CD4-positive, alpha-beta T cell treated with Interleukin-4 for 4 hours (primary cell): ENCODE measurements at regions not wholly inside any gene's neighbourhood (a gene's known extent, or its start where the extent isn't known, plus 50 kb on each side); places are given as distances from the start of the nearest gene placed in this dataset.

Experiments
- DNase-seq: peaks from one replicate; pipeline ENCODE4 v3.0.0-alpha.2; 2020

DNA sequence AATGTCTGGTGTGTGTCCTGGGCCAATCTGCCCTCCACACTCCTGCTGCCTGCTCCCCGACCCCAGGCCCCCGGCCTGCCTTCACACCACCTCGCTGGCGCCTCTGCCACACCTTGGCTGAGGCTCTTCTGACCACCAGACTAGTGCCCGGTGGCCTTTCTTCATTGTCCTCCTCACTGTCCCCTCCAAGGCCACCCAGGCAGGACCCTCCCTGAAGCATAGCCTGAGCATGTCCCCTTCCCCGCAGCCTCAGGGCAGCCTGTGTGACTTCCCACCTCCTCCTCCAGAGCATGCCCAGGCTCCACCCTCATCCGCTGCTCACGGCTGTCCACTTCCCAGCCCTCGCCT is 154.6 kb downstream of the OLFM1 start:
- no peak for DNase-seq

DNA sequence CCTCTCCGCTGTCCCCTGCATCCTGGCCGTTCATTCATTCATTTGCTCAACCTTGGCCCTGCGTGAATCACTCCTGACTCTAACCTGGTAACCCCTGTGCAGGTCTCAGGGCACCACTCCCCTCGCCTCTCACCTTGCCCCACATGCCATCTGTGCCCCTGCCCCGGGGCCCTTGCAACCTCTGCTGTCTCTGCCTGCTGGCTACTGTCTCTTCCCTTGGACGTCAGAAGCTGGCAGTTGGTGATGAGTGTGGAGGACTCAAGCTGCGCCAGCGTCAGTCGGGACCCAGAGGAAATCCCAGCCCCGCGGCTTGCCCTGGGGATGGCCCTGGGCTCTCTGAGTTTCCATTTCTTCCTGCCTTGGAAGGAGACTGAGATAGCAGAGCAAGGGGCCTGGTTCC is 154.9 kb downstream of the OLFM1 start:
- no peak for DNase-seq

DNA sequence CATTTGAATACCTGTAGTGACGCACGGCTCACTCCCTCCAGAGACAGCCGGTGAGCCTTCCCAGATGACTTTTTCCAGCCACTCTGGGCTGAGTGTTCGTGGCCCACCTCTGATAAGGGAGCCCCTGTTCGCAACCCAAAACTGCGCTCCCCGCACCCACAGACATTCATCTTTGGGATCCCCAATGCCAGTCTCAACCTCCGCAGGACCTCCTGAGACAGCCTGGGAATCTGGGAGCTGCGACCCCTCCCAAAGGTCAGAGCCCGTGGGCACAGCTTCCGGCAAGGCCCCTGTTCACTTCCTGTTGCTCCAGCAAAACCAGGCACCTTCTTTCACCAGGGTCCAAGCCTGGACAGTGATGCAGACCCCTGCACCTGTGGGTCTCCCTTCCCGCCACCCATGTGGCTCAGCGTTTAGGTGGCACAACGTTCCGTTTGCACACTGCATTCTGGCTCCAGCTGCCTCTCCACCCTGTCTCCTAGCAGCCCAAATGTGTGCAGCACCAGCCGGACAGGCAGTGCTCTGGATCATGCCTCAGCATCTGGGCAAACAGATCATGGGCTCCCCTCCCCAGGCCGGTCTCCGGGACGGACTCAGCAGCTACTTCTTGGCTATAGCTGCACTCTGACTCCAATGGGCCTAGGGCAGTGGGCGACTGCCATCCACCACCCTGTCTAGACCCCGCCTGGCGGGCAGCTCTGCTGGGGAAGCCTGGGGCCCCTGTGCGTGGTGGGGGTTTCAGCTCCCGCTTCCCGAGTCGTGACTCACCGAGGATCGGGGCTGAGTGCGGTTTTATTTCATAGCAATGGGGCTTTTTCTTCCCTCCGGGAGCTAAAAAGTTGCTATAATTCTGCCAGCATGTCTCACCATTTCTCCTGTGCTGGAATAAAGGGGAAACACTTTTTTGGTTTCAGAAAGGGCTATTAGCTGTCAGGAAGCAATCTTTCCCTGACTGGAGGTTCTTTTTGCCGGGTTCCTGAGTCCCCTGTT is 156.0 kb downstream of the OLFM1 start:
- DNase-seq = no peak

DNA sequence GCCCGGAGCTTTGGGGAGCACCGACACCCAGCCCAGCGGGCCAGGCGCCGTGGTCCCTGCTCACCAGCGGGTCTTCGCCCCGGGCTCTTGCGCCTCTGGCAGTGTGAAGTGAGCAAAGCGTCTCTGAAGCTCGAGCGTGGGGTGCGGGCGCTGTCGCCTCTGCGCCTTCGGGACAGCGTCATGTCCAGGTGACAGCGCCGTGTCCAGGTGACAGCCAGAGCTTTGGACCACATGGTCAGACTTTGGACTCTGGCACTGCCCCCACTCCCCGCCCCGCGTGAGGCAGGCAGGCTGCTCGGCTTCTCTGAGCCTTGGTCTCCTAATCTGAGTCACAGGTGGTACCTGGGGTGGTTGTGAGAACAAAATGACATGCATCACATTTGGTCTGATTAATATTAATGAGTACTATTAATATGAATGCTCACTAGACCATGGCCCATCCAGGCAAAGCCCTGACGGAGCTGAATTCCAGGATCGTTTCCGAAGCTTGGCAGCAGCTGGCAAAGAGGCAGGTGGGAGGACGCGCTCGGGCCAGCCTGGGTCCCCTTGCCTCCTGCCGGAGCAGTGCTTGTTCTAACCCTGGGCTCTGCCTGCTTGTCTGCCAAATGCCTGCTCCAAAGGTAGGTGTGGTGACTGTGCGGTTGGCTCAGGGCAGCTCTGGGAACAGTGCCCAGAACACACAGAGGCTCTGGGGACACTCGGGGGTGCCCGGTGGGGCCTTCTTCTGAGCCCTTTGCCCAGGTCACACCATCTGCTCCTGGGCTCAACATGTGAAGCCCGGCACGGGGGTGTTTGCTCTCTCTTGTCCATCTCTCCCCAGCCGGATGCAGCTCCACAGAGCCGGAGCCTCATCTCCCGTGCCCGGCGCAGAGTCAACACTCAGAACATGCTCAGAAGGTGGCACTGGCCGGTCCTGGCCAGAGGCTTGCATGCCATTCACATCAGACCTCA is 157.1 kb downstream of the OLFM1 start:
- DNase-seq = no peak

DNA sequence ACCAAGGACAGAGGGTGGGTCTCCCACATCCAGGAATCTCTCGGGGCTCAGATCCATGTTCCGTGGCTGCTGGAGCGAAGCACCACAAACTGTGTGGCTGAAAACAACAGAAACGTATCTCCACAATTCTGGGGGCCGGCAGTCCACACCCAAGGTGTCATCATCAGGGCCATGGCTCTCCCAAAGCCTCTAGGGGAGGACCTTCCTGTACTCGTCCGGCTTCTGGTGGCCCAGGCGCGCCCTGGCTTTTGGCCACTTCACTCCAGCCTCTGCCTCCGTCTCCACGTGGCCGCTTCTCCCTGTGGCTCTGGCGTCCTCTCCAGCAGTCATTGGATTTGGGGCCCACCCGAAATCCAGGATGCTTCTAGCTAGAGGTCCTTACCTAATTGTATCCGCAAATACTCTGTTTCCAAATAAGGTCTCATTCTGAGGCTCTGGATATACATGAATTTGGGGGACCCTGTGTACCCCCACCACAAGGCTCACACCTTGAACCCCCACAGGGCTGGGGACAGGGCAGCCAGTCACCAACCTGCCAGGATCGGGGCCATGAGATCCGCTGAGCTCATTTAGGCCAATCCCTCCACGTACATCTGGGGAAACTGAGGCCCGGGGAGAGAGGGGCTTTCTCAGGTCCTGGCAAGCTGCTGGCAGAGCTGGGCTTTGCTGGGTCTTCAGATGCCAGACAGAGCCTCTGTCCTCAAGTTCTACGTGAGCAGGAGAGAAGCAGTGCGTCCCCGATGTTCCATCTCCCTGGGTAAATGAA is 158.2 kb downstream of the OLFM1 start:
- no peak for DNase-seq

DNA sequence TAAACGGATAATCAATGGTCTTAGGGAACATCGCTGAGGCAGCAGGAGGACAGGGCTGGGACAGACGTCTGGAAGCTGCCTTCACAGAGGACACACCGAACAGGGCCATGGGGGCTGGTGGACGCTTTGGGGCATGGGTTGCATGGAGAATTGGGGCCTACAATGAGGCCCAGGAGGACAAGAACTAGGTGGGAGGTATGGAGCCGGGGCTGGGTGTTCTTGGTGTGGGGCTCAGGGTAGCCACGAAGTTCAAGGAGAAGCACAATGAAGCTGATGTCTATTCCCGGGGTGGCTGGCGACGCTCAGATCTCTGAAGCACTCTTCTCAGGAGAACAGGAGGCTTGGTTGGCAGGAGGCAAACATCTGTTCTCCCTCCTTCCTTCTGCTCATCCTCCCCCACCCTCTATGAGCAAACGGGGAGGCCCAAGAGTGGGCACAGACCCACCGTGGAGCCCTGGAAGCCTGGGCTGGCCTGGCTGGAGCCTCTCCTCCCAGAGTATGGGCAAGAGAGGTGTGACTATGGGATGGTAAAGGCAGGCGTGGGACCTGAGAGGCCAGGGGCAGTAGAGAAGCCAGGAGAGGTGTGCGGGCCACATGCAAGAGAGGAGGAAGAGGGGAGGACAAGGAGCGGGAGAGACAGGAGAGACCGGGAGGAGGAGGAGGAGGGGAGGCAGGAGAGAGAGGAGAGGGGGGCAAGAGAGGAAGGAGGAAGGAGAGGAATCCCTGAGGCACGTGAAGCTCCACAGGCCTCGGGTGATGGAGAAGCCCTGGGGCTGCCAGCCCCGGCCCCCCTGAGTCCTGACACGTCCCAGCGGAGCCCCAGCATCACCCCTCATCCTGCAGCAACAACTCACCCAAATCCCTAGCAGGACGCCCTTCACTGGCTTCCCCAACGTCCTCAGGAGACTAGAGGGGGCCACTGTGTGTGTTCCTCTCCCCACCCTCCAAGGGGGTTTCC is 159.1 kb downstream of the OLFM1 start:
- no peak for DNase-seq

DNA sequence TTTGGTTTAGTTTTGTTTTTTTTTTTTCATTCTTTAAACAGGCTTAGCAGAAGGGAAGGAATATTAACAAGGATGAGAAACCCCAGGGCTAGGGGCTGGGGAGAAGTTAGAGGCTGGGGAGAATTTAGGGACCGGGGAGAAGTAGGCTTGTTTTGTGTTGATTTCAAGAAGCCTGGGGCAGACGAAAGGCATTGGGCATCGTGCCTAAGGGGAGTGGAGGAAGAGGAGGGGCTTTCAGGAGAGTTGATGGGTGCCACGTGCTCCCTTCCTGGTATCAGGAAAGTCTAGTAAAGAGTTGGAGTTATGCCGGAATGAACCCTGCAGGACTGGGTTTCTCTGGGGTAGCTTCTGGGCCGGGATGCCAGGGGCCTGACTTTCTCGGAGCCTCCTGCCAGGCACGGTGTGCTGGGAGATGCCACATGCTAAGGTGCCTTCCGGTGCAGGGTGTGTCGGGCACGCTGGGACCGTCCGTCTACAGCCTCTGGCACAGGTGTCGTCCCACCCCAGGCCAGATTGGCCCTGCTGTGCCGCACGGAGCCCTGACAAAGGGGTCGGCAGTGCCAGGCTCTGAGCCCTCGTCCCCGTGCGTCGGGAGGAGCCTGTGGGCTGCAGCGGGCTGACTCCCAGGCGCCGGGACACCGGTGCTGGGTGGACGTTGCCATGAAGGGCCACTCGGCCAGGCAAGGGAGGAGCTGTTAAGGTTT is 159.9 kb downstream of the OLFM1 start:
- DNase-seq = no peak

DNA sequence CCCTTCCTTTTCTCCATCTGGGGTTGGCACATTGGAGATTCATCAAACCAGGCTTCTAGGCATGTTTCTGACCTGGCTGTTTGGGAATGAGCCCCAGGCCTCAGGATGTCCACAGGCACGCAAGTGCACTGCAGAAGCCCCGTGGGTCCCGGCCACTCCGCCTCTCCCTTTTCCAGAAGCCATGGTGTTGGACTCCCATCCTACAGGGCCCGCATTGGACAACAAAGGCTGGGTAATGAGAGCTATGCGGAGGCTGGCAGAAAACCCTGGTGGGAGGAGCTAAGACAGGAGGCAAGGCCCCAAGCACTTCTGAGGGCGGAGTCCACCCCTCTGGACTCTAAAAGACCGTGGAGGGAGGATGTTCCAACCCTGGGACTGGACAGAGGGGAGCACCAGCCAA is 160.6 kb downstream of the OLFM1 start:
- no peak for DNase-seq

- DNase-seq = no peak
Measured at GRCh38 chr9:135248721-135249120, 161.3 kb downstream of the OLFM1 start.

GRCh38 chr9:135249191-135249590 is 161.7 kb downstream of the OLFM1 start:
- DNase-seq = no peak

GRCh38 chr9:135249711-135250110 is 162.2 kb downstream of the OLFM1 start:
- no peak for DNase-seq

GRCh38 chr9:135251331-135251761 is 163.9 kb downstream of the OLFM1 start:
- DNase-seq = no peak

DNA sequence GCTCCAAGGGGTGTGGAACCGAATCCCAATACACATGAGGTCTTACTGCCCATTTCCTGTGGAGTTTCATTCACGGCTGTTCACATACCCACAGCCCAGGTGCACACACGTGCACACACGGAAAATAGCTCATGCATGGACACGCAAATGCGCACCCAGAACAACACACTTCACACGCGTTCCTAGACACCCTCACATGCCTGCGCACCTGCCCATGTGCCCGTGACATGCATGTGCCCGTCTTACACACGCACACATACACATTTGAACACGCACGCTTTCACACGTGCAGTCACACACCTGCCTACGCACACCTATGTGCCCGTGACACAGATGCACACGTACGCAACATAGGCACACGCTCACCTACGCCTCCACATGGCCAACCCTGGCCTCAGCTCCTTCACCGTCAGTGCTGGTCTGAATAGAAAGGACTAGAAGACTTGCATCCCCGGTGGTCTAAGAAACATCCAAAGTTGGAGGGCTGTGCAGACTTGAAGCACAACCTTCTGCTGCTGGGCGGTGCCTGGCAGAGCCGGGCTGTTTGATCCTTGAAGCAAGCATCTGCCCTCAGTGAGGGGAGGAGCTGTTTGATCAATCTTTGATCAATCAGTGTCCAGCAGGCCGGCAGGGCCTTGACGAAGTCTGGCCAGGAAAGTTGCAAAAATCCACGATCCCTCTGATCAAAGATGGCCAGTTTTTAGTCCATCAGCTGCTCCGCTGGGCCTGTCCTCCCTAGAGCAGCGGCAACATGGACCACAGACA is 164.7 kb downstream of the OLFM1 start:
- no peak for DNase-seq

DNA sequence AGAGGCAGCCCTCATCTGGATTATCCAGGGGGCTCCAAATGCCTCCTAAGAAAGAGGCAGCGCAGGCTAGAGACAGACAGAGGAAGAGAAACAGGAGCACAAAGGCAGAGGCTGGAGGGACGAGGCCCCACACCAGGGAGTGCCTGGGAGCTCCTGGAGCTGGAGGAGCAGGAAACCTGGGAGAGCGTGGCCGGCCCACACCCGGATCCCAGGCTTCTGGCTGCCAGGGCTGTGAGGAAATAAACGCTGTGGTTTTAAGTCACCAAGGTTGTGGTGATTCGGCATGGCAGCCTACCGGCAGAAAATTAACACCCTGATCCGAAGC is 165.5 kb downstream of the OLFM1 start:
- no peak for DNase-seq

GRCh38 chr9:135253305-135254004 is 166.0 kb downstream of the OLFM1 start:
- no peak for DNase-seq

GRCh38 chr9:135254176-135255032 is 166.9 kb downstream of the OLFM1 start:
- no peak for DNase-seq

DNA sequence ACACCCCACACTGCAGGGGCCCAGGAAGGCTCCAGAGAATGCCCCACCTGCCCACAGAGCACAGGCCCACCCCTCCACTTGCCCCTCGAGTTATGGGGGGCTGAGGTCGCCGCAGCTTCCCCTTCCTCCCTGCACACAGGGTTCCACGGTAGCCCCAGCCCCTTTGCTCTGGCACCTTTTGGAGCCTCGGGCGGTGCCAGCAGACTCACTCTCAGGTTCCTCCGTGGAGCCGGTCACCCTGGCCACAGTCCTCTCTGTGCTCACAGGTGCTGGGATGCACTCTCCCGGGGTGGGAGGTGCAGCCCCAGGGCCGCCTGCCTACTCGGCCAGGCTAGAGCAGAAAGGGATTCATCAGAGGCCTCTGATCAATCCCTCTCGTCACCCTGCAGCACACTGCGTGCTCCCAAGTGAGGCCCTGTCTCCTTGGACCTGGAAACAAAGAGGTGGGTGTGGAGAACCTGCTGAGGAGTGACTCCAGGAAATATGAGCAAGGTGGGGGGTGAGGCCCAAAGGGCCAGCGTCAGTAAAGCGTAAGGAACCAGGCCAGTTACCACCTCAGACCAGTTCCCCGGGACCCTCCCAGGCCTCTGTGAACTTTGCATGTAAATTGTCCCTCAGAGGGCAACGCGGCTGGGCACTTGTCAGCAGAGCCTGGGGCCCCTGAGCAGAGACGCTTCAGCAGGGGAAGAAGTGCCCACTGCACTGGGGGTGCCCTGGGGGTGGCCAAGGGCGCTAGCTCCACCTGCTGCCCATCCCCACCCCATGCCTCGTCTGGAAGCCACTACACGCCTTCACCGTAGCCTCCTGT is 167.8 kb downstream of the OLFM1 start:
- no peak for DNase-seq
